Tibial artery (tissue), 4 donors: ENCODE measurements at regions not wholly inside any gene's neighbourhood (a gene's known extent, or its start where the extent isn't known, plus 50 kb on each side); places are given as distances from the start of the nearest gene placed in this dataset.

Source experiments
- DNase-seq, 2 donors: peaks; one replicate each; pipeline ENCODE4 v3.0.0-alpha.2; 2019
- H3K27ac ChIP-seq, 2 donors: fragments of 200-600 bp; sonication (generic) in 1 of 2; 1 replicate in 1 of 2; 2 replicates in 1 of 2; pipeline ENCODE4 v1.5.1; 2018 to 2019; ENCODE audit warnings: mild to moderate bottlenecking in 1 of 2
- H3K27me3 ChIP-seq, 2 donors: fragments of 200-600 bp; sonication (generic) in 1 of 2; one replicate each; pipeline versions ENCODE4 v1.5.1 to v1.6.0; 2016 to 2019
- H3K36me3 ChIP-seq, 3 donors: fragments of 200-600 bp; sonication (generic) in 2 of 3; one replicate each; pipeline ENCODE4 v1.5.1; 2016 to 2019; ENCODE audit warnings: mild to moderate bottlenecking in 2 of 3
- H3K4me1 ChIP-seq, 4 donors: fragments of 200-600 bp; sonication (generic) in 2 of 4; 1 replicate in 3 of 4; 2 replicates in 1 of 4; pipeline ENCODE4 v1.5.1; 2016 to 2019
- H3K4me3 ChIP-seq, 2 donors: fragments of 200-600 bp; sonication (generic) in 1 of 2; 1 replicate in 1 of 2; 2 replicates in 1 of 2; pipeline ENCODE4 v1.5.1; 2018 to 2019; ENCODE audit warnings: mild to moderate bottlenecking in 2 of 2
- H3K9me3 ChIP-seq, 3 donors: fragments of 200-600 bp; sonication (generic) in 1 of 3; one replicate each; pipeline ENCODE4 v1.5.1; 2016 to 2019
- CTCF ChIP-seq, 2 experiments: fragments of 200-600 bp in 1 of 2; fragments of 450-650 bp in 1 of 2; IDR thresholded peaks; one replicate each; pipeline ENCODE4 v1.5.1; 2017 to 2019; ENCODE audit warnings: antibody characterized with exemption in 2 of 2, mild to moderate bottlenecking in 1 of 2, moderate library complexity in 1 of 2
- intact Hi-C: fragments of 100-400 bp; cut with DNase I; formaldehyde crosslinking; loops from one replicate; pipeline ENCODE4 v1.15.0; 2023; ENCODE audit warnings: low total_unique reads

GRCh38 chr3:42024591-42025351 is 62.9 kb upstream of the ULK4 start:
- DNase-seq: no peak
- H3K4me1 ChIP-seq: peaks cover 4 to 56% (median 36%) of the 10 kb centered on the region in 4 donors
- no peaks in the 10 kb centered on the region for H3K27me3 ChIP-seq
- no peaks in the 10 kb centered on the region for H3K9me3 ChIP-seq
- H3K36me3 ChIP-seq: no peaks in the 10 kb centered on the region
- no peak for TF ChIP-seq CTCF (IDR thresholded peaks at IDR 0.05)
- H3K4me3 ChIP-seq: peak overlapping the region in 1 of 2 donors; percentile 14
- intact Hi-C loops: no loop called here
- peak overlapping the region; percentile 73 to 77 for H3K27ac ChIP-seq

DNA sequence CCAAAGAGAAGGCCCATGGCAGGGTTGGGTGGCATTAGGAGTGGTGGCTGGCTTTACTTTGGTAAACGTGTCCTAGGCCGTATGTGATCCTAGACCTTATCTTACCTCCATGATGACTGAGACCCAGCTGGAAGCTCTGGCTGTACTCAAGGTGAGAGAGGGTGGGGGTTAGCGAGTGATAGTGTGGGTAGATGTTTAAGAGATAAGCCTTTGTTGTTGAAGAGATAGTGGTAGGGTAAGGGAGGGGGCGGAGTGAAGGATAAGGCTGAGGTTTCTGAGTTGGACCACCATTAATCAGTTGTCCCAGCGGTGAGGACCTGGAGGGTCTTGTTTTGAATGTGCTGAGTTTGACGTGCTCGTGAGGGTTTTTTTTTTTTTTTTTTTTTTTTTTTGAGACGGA is 61.5 kb upstream of the ULK4 start:
- no peak for DNase-seq
- no peaks in the 10 kb centered on the region for H3K36me3 ChIP-seq
- H3K27ac ChIP-seq: no peak overlapping the region
- intact Hi-C loops: no loop called here
- no peak for TF ChIP-seq CTCF (IDR thresholded peaks at IDR 0.05)
- no peaks in the 10 kb centered on the region for H3K9me3 ChIP-seq
- H3K4me3 ChIP-seq: no peak overlapping the region
- peaks cover 4 to 66% (median 39%) of the 10 kb centered on the region in 4 donors for H3K4me1 ChIP-seq
- H3K27me3 ChIP-seq: no peaks in the 10 kb centered on the region

DNA sequence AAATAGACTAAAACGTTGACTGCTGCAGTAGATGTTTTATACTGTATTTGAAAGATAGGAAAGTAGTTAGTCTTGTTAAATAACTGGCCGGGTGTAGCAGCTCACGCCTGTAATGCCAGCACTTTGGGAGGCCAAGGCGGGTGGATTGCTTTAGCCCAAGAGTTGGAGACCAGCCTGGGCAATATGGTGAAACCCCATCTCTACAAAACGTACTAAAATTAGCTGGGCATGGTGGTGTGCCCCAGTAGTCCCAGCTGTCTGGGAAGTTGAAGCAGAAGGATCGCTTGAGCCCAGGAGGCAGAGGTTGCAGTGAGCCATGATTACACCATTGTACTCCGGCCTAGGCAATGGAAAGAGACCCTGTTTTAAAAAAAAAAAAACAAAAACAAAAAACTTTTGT is 60.5 kb upstream of the ULK4 start:
- Histone ChIP-seq H3K27me3 (no peaks in the 10 kb centered on the region), H3K36me3 (no peaks in the 10 kb centered on the region), H3K4me1 (peaks cover 4 to 69% (median 39%) of the 10 kb centered on the region in 4 donors), H3K4me3 (no peak overlapping the region), H3K9me3 (no peaks in the 10 kb centered on the region), H3K27ac (peak overlapping the region in 1 of 2 donors; percentile 19)
- intact Hi-C loops: no loop called here
- no peak for TF ChIP-seq CTCF (IDR thresholded peaks at IDR 0.05)
- DNase-seq: no peak

DNA sequence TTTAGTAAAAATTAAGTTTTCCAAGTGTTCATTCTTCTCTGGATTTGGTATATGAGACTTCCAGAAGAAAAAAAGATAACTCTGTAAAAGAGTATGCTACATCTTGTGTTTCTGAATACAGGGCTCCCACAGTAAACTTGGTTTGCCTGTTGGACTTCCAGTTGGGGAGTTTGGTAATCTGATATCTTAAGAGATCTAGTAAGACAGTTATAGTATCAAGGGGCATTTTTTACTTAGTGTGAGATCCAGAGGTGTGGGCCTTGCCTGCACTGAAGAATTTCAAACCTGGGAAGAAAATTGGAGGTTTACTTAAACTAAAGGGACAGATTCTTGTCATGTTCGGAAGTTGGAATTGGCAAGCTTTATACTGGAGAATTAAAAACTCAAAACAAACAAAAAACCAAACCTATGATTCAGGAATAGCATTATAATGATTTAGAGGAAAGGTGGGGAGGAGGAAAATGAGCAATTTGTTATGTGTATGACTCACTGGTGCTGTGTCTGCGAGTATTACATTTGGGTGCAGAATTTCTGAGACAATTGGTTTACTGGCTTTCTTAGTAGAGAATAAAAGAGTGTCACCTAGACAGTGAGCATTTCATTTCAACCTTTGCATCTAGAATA is 58.9 kb upstream of the ULK4 start:
- Histone ChIP-seq H3K27ac (peak overlapping the region; percentile 22 to 36), H3K36me3 (no peaks in the 10 kb centered on the region), H3K9me3 (no peaks in the 10 kb centered on the region), H3K4me1 (peaks cover 4 to 73% (median 38%) of the 10 kb centered on the region in 4 donors), H3K4me3 (no peak overlapping the region), H3K27me3 (no peaks in the 10 kb centered on the region)
- TF ChIP-seq CTCF (IDR thresholded peaks at IDR 0.05): no peak
- DNase-seq: no peak
- intact Hi-C loops: no loop called here

DNA sequence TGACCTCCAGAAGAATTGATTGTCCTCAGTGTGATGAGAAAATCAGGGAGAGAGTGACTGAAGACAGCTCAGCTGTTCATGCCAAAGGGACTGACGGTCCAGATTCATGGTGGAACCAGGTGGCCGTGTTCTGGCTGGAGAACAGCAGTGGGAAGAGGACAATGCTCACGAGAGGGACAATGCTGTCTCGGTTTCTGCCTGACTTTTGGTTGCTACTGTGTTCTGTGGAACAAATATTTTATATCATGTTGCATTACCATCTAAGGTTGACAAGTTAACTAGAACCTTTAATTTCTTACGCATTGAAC is 58.0 kb upstream of the ULK4 start:
- H3K4me3 ChIP-seq: no peak overlapping the region
- no peak for DNase-seq
- intact Hi-C loops: no loop called here
- no peaks in the 10 kb centered on the region for H3K9me3 ChIP-seq
- no peak for TF ChIP-seq CTCF (IDR thresholded peaks at IDR 0.05)
- H3K36me3 ChIP-seq: no peaks in the 10 kb centered on the region
- peak overlapping the region in 1 of 2 donors; percentile 12 for H3K27ac ChIP-seq
- no peaks in the 10 kb centered on the region for H3K27me3 ChIP-seq
- peaks cover 0 to 73% (median 35%) of the 10 kb centered on the region in 4 donors for H3K4me1 ChIP-seq
